Spinal cord (tissue), 9 donors: ENCODE measurements at regions not wholly inside any gene's neighbourhood (a gene's known extent, or its start where the extent isn't known, plus 50 kb on each side); places are given as distances from the start of the nearest gene placed in this dataset.
"Not testable (repeated sequence)": the region's sequence is repeated elsewhere in the genome, so short reads cannot be mapped to it uniquely, and the experiment has no call there.

Source experiments
- DNase-seq, 6 donors: peaks; one replicate each; pipeline versions ENCODE4 v3.0.0 to v3.0.0-alpha.2; 2013 to 2015; ENCODE audit warnings: low spot score in 6 of 6, low read depth in 4 of 6
- H3K27ac ChIP-seq: one replicate; pipeline ENCODE4 v1.5.1; 2013; ENCODE audit warnings: low read depth, low read length, control low read depth
- H3K27me3 ChIP-seq: one replicate; pipeline ENCODE4 v1.6.1; 2013; ENCODE audit warnings: low read length; ENCODE audit not compliant: control insufficient read depth, insufficient read depth
- H3K36me3 ChIP-seq: one replicate; pipeline ENCODE4 v1.6.1; 2013; ENCODE audit warnings: low read length; ENCODE audit not compliant: control insufficient read depth, insufficient read depth
- H3K4me1 ChIP-seq: one replicate; pipeline ENCODE4 v1.6.1; 2013; ENCODE audit warnings: low read length; ENCODE audit not compliant: control insufficient read depth, insufficient read depth
- H3K4me3 ChIP-seq: one replicate; pipeline ENCODE4 v1.5.1; 2013; ENCODE audit warnings: low read depth, low read length, control low read depth
- H3K9me3 ChIP-seq: one replicate; pipeline ENCODE4 v1.6.1; 2013; ENCODE audit warnings: low read length; ENCODE audit not compliant: control insufficient read depth, insufficient read depth
- WGBS: methylation state at CpG from one replicate; pipeline ENCODE4 v1.1.5; 2013; ENCODE audit warnings: missing lambda C conversion rate; ENCODE audit not compliant: insufficient coverage; 5-methylcytosine and 5-hydroxymethylcytosine counted together
- donor health status: healthy.

- Histone ChIP-seq H3K9me3 (no peaks in the 10 kb centered on the region), H3K36me3 (no peaks in the 10 kb centered on the region)
- WGBS = 83% methylated on average over 2 of the region's 3 CpGs
Measured at GRCh38 chr7:111657018-111657417, 94.7 kb upstream of the IMMP2L start.

DNA sequence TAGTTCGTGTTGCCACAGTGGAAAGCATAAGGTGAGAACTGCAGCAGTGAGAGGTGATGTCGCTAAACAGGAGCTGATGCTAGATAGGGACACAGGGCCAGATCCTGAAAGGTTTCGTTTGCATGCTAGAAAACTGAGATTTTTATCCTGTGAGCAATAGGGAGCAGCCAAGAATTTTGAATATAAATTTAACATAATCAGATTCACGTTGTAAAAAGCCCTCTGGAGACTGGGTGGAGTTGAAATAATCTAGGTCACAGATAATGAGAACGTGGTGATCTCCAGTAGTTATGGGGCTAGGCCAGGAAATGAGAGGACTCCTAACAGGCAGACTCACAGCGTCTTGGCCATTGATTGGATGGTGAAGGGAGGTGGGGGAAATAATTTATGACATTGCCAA is 92.1 kb upstream of the IMMP2L start:
- no peak for DNase-seq
- 95% methylated on average over 5 of the region's 6 CpGs for WGBS

More at GRCh38 chr7:111657018-111657417, 94.7 kb upstream of the IMMP2L start:
- no peak overlapping the region for H3K27ac ChIP-seq
- H3K4me1 ChIP-seq = no peaks in the 10 kb centered on the region
- no peak overlapping the region for H3K4me3 ChIP-seq
- no peaks in the 10 kb centered on the region for H3K27me3 ChIP-seq
- DNase-seq = no peak

GRCh38 chr7:111653846-111654245 is 91.6 kb upstream of the IMMP2L start:
- Histone ChIP-seq H3K4me3 (no peak overlapping the region), H3K27me3 (no peaks in the 10 kb centered on the region), H3K36me3 (no peaks in the 10 kb centered on the region), H3K27ac (no peak overlapping the region), H3K9me3 (no peaks in the 10 kb centered on the region), H3K4me1 (no peaks in the 10 kb centered on the region)
- no CpG with 5 or more reads among the region's 3 CpGs for WGBS
- no peak for DNase-seq

More for the DNA sequence above, 92.1 kb upstream of the IMMP2L start:
- Histone ChIP-seq H3K27ac (no peak overlapping the region), H3K27me3 (no peaks in the 10 kb centered on the region), H3K4me1 (no peaks in the 10 kb centered on the region), H3K9me3 (no peaks in the 10 kb centered on the region), H3K36me3 (no peaks in the 10 kb centered on the region), H3K4me3 (no peak overlapping the region)

- no peaks in the 10 kb centered on the region for H3K27me3 ChIP-seq
- no peaks in the 10 kb centered on the region for H3K9me3 ChIP-seq
- 100% methylated on average over 1 of the region's 5 CpGs for WGBS
- no peak overlapping the region for H3K4me3 ChIP-seq
- no peaks in the 10 kb centered on the region for H3K36me3 ChIP-seq
- no peaks in the 10 kb centered on the region for H3K4me1 ChIP-seq
- DNase-seq = no peak
- no peak overlapping the region for H3K27ac ChIP-seq
Measured at GRCh38 chr7:111650456-111650999, 88.2 kb upstream of the IMMP2L start.

DNA sequence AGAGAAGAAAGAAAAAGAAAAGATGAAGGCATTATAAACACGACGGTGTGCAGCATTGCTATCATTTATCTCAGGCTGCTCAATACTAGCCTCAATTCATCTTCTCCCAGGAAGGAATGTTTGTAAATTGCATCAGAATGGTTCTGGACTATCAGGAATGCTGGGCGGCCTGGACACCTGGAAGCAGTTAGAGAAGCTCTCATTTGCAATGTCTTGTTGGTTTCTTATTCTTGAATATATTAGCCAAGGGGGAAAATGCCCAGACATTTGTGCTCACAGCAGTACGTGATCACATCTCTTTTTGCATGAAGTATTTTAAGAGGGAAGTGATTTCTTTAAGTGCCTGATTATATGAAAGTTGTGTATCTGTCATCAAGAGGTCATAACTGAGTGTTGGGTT is 85.6 kb upstream of the IMMP2L start:
- Histone ChIP-seq H3K4me1 (no peaks in the 10 kb centered on the region), H3K9me3 (no peaks in the 10 kb centered on the region), H3K27ac (no peak overlapping the region), H3K4me3 (no peak overlapping the region), H3K36me3 (no peaks in the 10 kb centered on the region), H3K27me3 (no peaks in the 10 kb centered on the region)
- no peak for DNase-seq
- 67% methylated on average over 1 of the region's 4 CpGs for WGBS

DNA sequence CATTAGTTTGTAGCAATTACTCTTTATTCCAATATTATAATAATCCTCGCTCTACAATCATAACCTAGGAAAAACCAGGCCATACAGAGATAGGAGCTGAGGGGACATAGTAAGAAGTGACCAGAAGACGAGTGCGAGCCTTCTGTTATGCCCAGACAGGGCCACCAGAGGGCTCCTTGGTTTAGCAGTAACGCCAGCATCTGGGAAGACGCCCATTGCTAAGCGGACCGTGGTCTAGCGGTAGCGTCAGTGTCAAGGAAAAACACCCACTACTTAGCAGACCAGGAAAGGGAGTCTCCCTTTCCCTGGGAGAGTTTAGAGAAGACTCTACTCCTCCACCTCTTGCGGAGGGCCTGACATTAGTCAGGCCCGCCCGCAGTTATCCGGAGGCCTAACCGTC is 82.3 kb upstream of the IMMP2L start:
- DNase-seq, H3K4me3 ChIP-seq, H3K27ac ChIP-seq, H3K4me1 ChIP-seq, H3K27me3 ChIP-seq, H3K9me3 ChIP-seq, H3K36me3 ChIP-seq: not testable (repeated sequence)
- WGBS = 86% methylated on average over 2 of the region's 14 CpGs

DNA sequence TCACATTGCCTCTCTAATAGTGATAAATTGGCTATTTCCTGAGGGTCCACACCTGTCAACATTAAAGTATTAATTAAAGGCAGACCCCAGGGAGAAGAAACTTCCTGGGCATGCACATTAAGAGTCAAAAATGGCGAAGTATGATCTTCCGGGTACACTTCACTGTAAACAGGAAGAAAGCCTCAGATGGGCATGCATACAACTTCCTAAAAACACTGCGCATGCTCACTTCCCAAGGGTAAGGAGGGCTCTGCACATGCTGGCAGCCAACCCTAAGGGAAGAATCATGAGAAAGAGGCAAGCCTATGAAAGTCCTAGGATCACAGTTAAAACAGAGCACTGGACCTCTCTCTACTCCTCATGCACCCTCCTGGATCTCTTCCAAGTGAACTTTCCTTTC is 80.1 kb upstream of the IMMP2L start:
- 83% methylated on average over 3 of the region's 3 CpGs for WGBS
- H3K4me3 ChIP-seq = no peak overlapping the region
- no peaks in the 10 kb centered on the region for H3K27me3 ChIP-seq

DNA sequence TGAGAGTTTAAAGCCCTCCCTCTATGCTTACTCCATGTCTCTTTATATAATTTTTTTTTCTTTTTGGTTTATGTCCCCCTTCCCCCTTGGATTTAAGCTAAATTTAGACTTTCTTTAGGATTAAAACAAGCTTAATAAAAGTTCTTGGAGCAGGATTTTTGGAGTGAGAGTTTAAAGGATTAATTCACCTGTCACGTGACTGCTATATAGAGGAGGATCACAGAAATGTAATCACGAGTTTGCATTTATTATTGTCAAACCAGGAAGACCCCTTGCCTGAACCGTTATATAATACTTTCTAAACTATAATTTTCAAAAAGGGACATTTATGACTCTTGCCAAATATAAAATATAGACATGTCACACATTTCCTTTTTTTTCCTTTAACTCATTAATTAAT is 78.1 kb upstream of the IMMP2L start:
- Histone ChIP-seq H3K36me3 (no peaks in the 10 kb centered on the region), H3K9me3 (no peaks in the 10 kb centered on the region), H3K27ac (no peak overlapping the region), H3K4me3 (no peak overlapping the region), H3K4me1 (no peaks in the 10 kb centered on the region), H3K27me3 (no peaks in the 10 kb centered on the region)
- WGBS = no CpG with 5 or more reads among the region's 3 CpGs
- no peak for DNase-seq

More for the DNA sequence above, 80.1 kb upstream of the IMMP2L start:
- Histone ChIP-seq H3K9me3 (no peaks in the 10 kb centered on the region), H3K4me1 (no peaks in the 10 kb centered on the region), H3K36me3 (no peaks in the 10 kb centered on the region), H3K27ac (no peak overlapping the region)
- no peak for DNase-seq

DNA sequence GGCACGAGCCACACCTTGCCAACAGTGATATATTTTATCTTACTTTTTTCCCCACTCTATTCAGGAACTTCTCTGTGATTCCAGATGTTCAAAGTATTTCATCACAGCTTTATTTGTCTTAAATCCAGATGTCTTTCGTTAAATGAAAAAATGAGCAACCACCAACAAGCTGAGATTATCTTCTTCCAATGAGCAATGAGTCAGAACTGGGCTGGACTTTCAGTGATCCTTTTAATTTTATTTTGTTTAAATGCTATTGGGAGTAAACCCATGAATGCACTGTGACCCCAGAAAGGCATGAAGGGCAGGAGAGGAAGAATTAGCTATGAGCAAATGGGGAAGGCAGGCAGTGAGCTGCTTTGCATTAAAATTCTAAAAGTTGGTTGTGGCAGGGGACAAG is 77.6 kb upstream of the IMMP2L start:
- no peak overlapping the region for H3K4me3 ChIP-seq
- no peaks in the 10 kb centered on the region for H3K27me3 ChIP-seq
- no peaks in the 10 kb centered on the region for H3K4me1 ChIP-seq
- WGBS = 40% methylated on average over 1 of the region's 2 CpGs
- DNase-seq = no peak
- H3K27ac ChIP-seq = no peak overlapping the region
- no peaks in the 10 kb centered on the region for H3K9me3 ChIP-seq
- H3K36me3 ChIP-seq = no peaks in the 10 kb centered on the region

- H3K27me3 ChIP-seq = no peaks in the 10 kb centered on the region
- 40% methylated on average over 1 of the region's 2 CpGs for WGBS
- H3K36me3 ChIP-seq = no peaks in the 10 kb centered on the region
- no peak overlapping the region for H3K27ac ChIP-seq
- no peak overlapping the region for H3K4me3 ChIP-seq
- H3K9me3 ChIP-seq = no peaks in the 10 kb centered on the region
- H3K4me1 ChIP-seq = no peaks in the 10 kb centered on the region
- no peak for DNase-seq
Measured at GRCh38 chr7:111638078-111638477, 75.8 kb upstream of the IMMP2L start.
